NCI-H510A (cell line): ENCODE measurements at regions not wholly inside any gene's neighbourhood (a gene's known extent, or its start where the extent isn't known, plus 50 kb on each side); places are given as distances from the start of the nearest gene placed in this dataset.
"Not testable (repeated sequence)": the region's sequence is repeated elsewhere in the genome, so short reads cannot be mapped to it uniquely, and the experiment has no call there.

Source experiments
- DNase-seq: peaks from one replicate; lab custom pipeline; 2025; lab: John Stamatoyannopoulos, UW

DNA sequence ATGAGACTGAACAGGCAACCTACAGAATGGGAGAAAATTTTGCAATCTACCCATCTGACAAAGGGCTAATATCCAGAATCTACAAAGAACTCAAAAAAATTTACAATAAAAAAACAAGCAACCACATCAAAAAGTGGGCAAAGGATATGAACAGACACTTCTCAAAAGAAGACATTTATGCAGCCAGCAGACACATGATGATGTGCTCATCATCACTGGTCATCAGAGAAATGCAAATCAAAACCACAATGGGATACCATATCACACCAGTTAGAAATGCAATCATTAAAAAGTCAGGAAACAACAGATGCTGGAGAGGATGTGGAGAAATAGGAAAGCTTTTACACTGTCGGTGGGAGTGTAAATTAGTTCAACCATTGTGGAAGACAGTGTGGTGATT, 51.7 kb upstream of the PAXBP1 start:
- not testable (repeated sequence) for DNase-seq

DNA sequence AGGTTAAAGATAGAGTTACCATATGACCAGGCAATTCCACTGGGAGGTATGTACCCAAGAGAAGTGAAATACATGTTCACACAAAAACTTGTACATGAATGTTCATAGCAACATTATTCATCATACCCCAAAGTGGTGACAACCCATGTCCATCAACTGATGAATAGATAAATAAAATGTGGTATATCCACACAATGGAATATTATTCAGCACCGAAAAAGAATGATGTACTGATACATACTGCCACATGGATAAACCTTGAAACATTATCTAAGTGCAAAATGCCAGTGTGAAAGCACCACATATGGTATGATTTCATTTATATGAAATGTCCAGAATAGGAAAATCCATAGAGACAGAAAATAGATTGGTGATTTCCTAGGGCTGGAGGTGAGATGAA, 53.4 kb upstream of the PAXBP1 start:
- DNase-seq, result no peak

DNA sequence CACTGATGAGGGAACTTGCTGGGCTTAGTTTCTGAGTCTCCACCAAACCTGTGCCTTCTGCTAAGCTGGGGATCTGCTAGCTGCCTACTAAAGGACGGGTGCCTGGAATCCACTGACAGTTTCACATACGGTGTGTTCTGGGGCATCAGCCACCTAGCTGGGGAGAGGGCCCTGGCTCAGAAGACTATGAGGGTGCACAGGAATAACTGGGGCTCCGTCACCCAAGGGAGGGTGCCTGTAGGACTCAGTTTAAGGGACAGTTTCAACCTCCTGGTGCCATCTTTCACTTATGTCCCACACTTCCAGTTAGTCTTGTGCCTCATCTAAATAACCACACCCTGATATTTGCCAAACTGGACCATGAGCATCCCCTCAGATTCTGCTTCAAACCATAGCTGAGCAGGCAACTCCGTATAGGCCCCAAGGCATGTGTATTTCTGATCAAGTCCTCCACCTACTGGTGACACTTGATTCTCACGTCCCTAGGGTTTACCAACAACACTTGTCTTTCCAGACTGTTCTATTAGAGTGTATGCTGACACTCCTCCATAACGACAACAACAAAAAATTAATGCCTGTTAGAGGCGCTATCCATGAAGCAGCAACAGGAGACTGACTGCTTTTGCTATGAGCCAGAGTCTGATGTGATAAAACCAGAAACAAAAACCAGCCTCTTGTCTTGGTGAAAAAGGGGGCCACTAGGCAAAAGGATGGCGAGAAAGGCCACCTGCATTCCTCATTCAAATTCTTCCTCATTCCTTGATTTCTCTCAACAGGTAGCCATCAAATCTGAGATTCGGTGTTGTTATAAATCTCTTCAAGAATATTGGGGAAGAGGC, 55.0 kb upstream of the PAXBP1 start:
- DNase-seq, result no peak

DNA sequence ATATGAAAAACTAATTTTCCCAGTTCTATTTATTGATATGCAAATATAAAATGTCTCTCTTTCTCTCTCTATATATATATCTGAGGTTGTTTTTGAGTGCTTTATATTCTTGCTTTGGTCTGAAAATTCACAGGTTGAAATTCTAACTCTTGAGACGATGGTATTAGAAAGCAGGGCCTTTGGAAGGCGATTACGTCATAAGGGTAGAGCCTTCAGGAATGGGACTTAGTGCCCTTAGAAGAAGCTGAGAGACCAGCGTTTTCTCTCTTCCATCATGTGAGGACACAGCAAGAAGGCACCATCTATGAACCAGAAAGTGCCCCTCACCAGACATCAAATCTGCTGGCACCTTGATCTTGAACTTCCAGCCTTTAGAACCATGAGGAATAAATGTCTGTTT, 57.4 kb upstream of the PAXBP1 start:
- DNase-seq, result no peak

DNA sequence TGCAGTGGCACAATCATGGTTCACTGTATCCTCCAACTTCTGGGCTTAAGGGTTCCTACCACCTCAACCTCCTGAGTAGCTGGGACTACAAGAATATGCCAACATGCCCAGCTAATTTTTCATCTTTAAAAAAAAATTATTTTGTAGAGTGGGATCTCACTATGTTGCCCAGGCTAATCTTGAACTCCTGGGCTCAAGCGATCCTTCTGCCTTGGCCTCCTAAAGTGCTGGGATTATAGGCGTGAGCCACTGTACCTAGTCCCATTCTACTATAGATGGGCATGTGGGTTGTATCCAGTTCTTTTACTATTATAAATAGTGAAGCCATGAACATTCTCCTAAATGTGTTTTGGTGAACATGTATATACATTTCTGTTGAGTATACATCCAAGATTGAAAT, 57.9 kb upstream of the PAXBP1 start:
- DNase-seq, result no peak

DNA sequence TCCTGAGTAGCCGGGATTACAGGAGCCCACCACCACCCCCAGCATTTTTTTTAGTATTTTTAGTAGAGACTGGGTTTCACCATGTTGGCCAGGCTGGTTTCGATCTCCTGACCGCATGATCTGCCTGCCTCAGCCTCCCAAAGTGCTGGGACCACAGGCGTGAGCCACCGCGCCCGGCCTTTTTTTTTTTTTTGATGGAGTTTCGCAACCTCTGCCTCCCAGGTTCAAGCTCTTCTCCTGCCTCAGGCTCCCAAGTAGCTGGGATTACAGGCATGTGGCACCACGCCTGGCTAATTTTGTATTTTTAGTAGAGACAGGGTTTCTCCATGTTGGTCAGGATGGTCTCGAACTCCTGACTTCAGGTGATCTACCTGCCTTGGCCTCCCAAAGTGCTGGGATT, 60.2 kb upstream of the PAXBP1 start:
- not testable (repeated sequence) for DNase-seq

DNA sequence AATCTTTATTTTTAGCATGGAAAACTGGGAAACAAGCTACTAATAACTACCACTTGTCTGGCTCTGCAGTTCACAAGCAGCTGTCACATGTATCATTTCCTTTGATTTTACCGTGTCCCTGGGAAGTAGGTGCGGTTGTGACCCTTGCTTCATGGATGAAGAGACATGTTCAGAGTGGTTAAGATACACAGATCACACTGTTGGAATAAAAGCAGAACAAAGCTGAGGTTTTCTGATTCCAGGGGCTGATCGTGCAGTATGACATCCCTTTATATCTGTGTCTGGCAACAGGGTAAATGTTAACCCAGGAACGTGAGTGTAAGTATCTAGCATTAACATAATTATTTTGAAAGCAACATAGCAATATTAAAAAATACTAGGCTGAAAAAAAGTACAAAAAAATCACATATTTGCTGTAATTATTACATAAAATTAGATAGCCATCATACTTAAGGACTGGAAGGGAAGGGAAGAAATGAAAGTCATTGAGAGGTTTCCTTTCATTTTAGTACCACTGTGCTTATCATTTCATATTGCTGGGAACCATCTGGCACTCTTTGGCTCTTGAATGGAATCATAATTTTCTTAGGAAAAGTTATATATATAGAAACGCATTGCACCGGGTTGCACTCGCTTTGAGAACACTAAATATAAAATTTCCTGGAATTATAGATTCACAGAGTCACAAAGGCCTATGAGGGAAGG, 62.8 kb upstream of the PAXBP1 start:
- DNase-seq, result no peak

DNA sequence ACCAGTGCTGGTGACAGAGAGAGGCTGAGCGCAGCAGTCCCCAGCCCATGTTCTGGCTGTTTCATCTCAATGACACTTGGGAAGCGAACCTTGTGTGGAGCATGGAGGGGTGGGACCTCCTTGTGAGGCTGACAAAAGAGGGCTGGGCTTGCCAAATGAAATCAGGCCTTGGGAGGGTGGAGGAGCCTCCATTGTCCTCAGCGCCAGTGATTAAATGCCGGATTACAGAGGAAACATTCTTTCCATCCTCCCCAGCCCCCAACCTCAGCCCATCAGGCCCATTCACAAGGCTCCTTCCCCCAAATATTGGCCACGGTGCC, 63.3 kb upstream of the PAXBP1 start:
- no peak for DNase-seq

DNA sequence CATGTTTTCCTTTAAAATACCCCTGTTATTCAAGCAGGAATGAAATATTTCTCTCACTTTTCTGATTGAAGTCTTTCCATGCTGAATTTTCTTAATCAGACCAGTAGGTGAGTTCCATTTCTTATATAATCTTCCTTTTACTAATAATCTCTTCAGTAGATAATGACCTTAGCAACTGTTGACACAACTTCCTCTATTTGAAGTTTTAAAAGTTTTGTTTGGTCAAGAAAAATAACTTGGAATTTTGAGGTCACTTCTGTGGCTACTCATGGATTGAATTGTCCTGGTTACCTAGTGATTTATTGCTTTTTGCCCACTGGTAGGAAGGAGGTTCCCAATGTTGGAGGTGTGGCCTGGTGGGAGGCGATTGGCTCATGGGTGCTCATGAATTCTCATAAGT, 70.6 kb upstream of the PAXBP1 start:
- DNase-seq, result no peak

DNA sequence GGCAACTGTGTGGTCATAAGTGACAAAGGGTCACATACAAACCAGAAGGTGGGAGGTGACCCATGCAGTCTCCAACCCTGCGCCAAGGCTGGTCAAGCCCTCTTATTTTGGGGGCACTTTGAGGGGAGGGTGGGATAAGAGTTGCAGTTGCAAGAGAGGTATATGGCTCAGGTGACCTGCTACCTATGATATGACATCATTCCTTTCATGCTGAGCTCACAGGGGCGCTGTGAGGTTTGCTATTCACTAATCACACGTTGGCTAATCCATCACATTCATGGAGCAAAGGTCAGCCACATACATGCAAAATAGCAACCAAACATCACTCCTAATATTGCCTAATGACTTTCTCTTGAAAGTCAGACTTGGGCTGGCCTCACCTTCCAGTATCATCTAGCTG, 72.0 kb upstream of the PAXBP1 start:
- no peak for DNase-seq

DNA sequence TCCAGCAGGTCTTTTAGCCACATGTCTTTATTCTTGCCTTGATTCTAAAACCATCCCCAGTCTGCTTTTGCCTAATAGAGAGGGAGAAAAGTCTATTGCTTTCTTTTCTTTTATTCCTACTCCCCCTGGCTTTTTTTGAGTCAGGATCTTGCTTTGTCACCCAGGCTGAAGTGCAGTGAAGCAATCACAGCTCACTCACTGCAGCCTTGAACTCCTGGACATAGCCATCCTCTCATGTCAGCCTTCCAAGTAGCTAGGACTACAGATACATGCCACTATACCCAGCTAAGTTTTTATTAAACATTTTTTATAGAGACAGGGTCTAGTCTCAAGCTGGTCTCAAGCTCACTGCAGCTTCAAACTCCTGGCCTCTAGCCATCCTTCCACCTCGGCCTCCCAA, 72.5 kb upstream of the PAXBP1 start:
- no peak for DNase-seq

DNA sequence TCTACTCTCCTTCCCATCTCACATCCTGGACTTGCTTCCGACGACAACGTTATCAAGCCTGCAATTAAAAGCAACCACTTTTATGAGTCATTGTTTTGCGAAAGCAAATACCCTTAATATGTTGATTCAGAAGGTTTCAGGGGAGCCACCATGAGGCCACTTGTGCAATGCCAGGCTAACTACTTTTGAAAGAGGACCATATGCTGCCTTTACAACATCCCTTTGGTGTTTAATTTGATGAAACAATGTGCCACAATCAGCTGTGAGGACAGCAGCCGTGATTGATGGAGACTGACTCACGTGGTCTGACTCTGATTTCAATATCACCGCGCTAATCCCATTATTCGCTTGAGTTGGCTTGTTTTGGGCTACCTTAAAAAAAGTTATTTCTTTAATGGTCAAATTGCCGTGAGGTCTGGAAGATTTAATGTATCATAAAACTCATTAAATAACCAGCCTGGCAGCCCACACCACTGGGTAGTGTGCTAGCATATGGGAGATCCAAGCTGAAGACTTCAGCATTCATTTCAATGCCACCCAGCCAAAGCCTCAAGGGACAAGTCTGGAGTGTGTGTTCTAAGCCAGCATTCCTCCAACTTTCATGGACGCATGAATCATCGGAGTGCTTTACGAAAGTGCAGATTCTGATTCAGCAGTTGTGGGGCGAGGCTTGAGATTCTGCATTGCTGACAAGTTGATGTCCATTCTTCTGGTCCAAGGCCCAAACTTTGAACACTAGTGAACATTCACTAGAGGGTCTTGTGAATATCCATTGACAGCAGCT, 73.3 kb upstream of the PAXBP1 start:
- DNase-seq, result no peak

DNA sequence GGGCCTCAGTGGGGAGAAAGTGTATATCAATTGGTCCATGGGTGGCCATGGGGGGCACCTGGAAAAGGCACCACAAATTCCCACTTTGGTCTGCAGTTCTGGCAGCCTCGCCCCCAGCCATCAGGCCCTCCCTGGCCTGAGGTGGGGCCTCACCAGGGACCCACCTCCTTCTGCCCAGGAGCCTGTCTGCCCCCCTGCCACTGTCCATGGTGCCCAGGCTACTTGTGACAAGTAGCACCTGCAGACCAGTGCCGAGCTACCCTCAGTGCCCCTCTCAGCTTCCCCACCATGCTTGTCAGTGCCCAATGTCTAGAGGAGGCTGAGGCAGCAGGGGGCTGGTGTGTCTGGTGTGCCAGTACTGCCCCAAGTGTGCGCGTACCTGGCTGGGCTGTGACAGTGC, 87.1 kb upstream of the PAXBP1 start:
- DNase-seq, result no peak

DNA sequence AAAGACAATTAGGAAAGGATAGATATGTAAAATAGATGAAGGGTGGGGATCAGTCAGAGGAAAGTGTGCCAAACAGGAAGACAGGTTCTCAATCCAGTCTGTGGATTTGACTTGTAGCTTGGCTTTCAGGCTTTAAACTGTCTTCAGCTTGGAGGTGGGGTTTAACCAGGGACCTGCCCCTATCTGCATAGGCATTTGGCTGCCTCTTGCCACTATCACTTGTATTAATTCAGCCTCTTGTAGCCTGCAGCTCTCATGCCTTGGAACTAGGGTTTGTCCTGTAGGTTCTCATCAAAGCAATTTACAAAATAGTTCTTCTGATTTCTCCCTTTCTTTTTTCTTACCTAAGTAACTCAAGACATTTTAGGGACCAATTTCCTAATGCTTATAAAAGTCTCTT, 88.8 kb upstream of the PAXBP1 start:
- no peak for DNase-seq

DNA sequence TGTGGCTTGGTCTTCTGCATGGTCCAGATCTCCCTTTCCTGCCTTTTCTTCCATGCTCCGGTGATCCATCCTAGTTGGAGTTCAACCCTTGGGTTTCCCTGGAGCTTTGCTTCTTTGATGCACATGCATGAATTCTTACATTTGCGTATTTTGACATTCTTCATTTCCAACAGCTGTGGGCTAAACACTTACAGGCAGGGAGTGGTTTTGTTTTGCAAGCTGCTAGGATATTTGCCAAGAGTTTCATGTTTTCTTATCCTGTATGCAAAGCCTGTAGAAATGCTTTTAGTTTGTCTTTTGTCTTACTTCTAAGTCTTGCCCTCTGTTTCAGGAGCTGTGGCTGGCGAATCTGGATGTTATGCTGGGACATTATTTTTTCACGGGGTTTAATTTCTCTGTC, 90.3 kb upstream of the PAXBP1 start:
- no peak for DNase-seq

DNA sequence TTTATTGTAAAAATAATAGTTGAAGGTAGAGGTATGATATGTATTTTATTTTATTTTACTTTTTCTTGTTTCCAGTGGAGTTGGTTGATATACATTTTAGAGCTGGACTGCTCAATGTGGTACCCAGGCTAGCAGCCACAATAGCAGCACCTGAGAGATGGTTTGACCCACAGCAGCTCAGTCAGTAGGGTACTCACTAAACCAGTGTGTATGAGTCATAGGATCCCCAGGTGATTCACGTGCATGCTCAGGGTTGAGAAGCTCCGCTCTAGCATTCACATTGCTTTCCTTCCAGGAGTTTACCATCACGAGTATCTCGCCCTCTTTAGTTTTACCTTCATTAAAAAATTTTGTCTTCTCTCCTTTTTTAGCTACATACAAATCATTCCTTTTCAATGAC, 96.0 kb upstream of the PAXBP1 start:
- DNase-seq, result no peak

DNA sequence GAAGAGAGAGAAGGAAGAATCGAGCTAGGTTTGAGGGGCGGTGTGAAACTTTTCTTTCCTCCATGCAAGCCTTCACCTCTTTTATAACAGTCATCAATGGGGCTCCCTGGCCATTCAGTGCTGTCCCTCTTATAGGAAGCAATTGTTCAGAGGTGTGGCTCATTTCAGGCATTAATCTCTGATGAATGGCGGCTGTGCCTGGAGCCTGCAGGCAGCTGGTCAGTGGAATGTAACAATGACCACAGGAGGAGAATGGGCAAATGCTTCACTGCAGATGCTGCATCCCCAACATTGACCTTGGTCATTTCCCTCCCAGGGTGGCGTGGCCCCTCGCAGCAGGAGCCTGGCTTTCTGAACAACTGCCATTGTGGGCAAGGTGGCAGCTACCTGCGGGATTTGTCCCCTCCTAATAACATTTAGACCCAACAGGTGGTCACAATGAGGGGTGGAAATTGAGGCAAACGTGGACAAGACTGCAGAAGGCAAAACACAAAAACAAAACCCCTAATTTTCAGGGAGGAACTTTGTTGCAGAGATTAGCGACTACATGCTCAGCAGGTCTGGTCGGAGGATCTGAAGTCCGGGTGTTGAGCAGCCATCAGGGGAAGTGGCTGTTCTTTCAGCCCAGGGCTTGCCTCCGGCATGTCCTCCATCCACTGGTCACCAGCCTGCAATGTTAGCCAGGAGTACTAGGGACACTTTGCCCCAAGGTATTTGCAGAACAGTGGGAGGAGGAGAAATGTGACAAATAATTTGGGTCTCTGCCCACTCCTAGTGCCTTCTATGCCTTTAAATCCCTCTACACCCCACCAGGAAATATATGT, 97.3 kb upstream of the PAXBP1 start:
- no peak for DNase-seq

DNA sequence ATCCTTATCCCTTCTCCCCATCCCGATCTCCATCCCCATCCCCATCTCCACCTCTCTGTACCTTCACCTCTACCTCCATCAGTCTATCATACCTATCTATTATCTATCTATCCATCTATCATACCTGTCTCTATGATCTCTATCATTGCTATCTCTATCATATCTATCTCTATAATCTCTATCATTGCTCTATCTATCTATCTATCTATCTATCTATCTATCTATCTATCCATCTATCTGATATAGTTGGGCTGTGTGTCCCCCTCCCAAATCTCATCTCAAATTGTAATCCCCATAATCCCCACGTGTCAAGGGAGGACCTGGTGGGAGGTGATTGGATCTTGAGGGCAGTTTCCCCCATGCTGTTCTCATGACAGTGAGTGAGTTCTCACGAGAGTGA, 97.9 kb upstream of the PAXBP1 start:
- no peak for DNase-seq

DNA sequence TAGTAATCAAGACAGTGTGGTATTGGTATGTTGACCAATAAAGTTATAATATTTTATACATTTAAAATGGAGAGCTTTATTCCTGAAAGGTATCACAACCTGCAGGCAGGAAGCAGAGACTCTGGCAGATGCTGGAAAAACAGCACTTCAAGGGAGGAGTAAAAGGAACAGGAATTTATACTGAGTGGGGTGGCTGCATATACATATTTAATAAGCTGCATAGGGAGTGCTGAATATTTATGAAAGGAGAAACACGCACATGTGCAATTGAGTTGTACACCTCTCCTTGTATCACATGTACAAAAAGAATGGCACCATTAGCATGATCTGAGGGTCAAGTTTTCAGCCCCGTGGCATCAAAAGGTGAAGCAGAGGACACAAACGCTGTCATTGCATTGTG, 104.9 kb upstream of the PAXBP1 start:
- no peak for DNase-seq

DNA sequence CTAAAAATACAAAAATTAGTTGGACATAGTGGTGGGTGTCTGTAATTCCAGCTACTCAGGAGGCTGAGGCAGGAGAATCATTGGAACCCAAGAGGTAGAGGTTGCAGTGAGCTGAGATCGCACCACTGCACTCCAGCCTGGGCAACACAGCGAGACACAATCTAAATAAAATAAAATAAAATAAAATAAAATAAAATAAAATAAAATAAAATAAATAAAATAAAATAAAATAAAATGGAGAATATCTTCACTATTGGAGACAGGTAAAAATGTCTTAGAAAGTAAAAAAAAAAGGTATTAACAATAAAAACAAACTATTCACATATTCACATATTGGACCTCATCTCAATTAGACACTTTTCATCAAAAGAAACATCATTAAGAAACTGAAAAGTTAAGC, 106.3 kb upstream of the PAXBP1 start:
- DNase-seq, result not testable (repeated sequence)

DNA sequence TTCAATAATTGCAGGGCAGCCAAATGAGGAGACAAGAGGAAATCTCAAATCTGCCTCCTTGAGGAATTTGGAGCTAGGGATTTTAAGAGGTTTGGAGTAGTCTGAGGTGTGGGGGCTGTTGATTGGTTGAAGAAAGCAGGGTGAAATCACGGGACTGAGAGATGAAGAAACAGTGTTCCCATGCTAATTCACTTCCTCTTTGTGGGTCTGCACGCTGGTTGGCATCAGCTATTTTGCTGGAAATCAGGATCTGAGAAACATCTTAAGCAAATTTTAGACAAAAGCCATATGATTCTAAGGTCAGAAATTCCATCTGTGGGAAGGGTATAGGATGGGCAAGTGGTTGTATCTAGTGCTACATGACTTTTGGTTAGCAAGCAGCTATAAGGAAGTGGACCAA, 107.1 kb upstream of the PAXBP1 start:
- DNase-seq, result no peak

DNA sequence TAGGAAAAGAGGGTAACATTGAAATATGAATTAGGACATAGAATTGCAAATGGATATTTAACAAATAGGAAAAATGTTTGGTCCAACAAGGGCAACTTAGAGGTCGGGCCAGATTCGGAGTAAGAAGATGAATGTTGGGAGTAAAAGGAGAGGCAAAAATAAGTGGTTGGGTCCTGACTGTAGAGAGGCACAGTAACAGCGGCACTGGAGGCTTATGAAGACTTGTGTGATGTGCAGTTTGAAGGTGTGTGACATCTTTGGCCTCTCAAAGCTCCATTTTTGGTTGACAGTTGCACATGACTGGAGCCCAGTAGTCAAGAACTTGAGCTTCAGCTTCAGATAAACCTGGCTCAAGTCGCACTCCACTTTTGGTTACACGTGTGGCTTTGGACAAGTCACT, 109.9 kb upstream of the PAXBP1 start:
- DNase-seq, result no peak
